Esophagus squamous epithelium (tissue), 4 donors: ENCODE measurements at regions not wholly inside any gene's neighbourhood (a gene's known extent, or its start where the extent isn't known, plus 50 kb on each side); places are given as distances from the start of the nearest gene placed in this dataset.
"Not testable (repeated sequence)": the region's sequence is repeated elsewhere in the genome, so short reads cannot be mapped to it uniquely, and the experiment has no call there.

Experiments used
- POLR2A ChIP-seq, 4 donors: fragments of 450-650 bp; IDR thresholded peaks; one replicate each; pipeline ENCODE4 v1.6.1; 2017; ENCODE audit warnings: antibody characterized with exemption in 4 of 4, mild to moderate bottlenecking in 4 of 4, moderate library complexity in 3 of 4
- TF ChIP-seq, protein P1 (sequence below), 6 experiments: fragments of 450-650 bp in 4 of 6; fragments of 200-600 bp in 2 of 6; sonication (generic) in 2 of 6; IDR thresholded peaks; one replicate each; pipeline ENCODE4 v1.5.1; 2016 to 2019; ENCODE audit warnings: antibody characterized with exemption in 6 of 6, mild to moderate bottlenecking in 4 of 6, moderate library complexity in 4 of 6

DNA sequence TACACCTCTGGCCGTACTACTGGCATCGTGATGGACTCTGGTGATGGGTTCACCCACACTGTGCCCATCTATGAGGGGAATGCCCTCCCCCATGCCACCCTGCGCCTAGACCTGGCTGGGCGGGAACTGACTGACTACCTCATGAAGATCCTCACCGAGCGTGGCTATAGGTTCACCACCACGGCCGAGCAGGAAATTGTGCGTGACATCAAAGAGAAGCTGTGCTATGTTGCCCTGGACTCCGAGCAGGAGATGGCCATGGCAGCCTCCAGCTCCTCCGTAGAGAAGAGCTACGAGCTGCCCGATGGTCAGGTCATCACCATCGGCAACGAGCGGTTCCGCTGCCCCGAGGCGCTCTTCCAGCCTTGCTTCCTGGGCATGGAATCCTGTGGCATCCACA is 98.9 kb downstream of the CCDC74A start:
- TF ChIP-seq, protein P1, sequence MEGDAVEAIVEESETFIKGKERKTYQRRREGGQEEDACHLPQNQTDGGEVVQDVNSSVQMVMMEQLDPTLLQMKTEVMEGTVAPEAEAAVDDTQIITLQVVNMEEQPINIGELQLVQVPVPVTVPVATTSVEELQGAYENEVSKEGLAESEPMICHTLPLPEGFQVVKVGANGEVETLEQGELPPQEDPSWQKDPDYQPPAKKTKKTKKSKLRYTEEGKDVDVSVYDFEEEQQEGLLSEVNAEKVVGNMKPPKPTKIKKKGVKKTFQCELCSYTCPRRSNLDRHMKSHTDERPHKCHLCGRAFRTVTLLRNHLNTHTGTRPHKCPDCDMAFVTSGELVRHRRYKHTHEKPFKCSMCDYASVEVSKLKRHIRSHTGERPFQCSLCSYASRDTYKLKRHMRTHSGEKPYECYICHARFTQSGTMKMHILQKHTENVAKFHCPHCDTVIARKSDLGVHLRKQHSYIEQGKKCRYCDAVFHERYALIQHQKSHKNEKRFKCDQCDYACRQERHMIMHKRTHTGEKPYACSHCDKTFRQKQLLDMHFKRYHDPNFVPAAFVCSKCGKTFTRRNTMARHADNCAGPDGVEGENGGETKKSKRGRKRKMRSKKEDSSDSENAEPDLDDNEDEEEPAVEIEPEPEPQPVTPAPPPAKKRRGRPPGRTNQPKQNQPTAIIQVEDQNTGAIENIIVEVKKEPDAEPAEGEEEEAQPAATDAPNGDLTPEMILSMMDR (IDR thresholded peaks at IDR 0.05): not testable (repeated sequence)
- not testable (repeated sequence) for TF ChIP-seq POLR2A (IDR thresholded peaks at IDR 0.05)
